GM20000 (cell line): ENCODE measurements at regions not wholly inside any gene's neighbourhood (a gene's known extent, or its start where the extent isn't known, plus 50 kb on each side); places are given as distances from the start of the nearest gene placed in this dataset.

Experiments used
- DNase-seq: peaks from one replicate; pipeline ENCODE4 v3.0.0; 2012; ENCODE audit warnings: low spot score
- CTCF ChIP-seq: IDR thresholded peaks from 2 replicates; pipeline ENCODE4 v1.5.1; 2012; ENCODE audit warnings: mild to moderate bottlenecking, control low read depth; ENCODE audit errors: extremely low read depth, missing control alignments

- no peak for TF ChIP-seq CTCF
- no peak for DNase-seq
Observed at GRCh38 chr22:27259433-27259832, 542.1 kb downstream of the MN1 start.

GRCh38 chr22:27260087-27260698, 541.4 kb downstream of the MN1 start:
- TF ChIP-seq CTCF, result no peak
- DNase-seq, result no peak

- DNase-seq, result no peak
- no peak for TF ChIP-seq CTCF
Observed at GRCh38 chr22:27262361-27262760, 539.2 kb downstream of the MN1 start.

GRCh38 chr22:27264184-27264583, 537.4 kb downstream of the MN1 start:
- TF ChIP-seq CTCF, result no peak
- no peak for DNase-seq

GRCh38 chr22:27267145-27267544, 534.4 kb downstream of the MN1 start:
- TF ChIP-seq CTCF, result no peak
- DNase-seq, result no peak

GRCh38 chr22:27269751-27270543, 531.6 kb downstream of the MN1 start:
- DNase-seq, result no peak
- TF ChIP-seq CTCF, result no peak

GRCh38 chr22:27270818-27271510, 530.6 kb downstream of the MN1 start:
- TF ChIP-seq CTCF, result no peak

More at GRCh38 chr22:27270818-27271510, 530.6 kb downstream of the MN1 start:
- DNase-seq, result no peak
